Ammon's horn (tissue), 1 donor: ENCODE measurements at regions not wholly inside any gene's neighbourhood (a gene's known extent, or its start where the extent isn't known, plus 50 kb on each side); places are given as distances from the start of the nearest gene placed in this dataset.

Source experiments
- DNase-seq: peaks from one replicate; pipeline ENCODE4 v3.0.0-alpha.2; 2016; ENCODE audit warnings: low spot score

GRCh38 chr11:80846442-80846841, 1405.6 kb upstream of the TENM4 start:
- peak; percentile 16 for DNase-seq

- no peak for DNase-seq
Observed at GRCh38 chr11:80844110-80844819, 1403.4 kb upstream of the TENM4 start.

GRCh38 chr11:80843266-80843974, 1402.6 kb upstream of the TENM4 start:
- no peak for DNase-seq

DNA sequence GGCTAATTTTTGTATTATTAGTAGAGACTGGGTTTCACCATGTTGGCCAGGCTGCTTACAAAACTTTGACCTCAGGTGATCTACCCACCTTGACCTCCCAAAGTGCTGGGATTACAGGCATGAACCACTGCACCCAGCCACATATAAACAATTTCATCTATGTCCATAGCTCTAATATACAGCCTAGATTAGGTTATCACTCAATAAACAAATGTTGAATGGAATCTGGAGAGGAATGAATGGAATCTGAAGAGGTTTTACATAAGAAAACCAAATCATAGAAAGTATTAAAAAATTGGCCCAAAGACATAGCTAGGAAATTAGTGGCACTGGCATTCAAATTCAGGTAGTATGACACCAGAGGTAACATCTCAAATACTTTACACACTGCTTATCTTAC, 1401.4 kb upstream of the TENM4 start:
- DNase-seq, result no peak

GRCh38 chr11:80841675-80842074, 1400.8 kb upstream of the TENM4 start:
- DNase-seq, result no peak

DNA sequence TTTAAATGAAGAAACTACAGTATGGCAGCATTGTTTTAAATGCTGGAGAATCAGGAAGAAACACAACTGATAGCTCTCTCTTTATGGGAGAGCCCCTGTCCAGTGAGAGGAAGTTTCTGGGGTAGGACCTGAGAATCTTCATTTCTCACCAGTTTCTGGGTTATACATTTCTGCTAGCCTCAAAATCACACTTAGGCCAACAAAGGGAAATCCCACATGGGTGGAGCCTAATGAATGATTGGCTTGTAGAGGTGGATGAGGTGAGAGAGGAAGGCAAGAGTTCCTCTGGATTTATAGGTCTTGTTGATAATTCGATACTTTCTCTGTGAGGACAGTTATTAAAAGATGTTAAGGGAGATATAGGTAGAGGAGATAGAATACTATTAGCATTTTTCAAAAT, 1397.3 kb upstream of the TENM4 start:
- no peak for DNase-seq

GRCh38 chr11:80837051-80837450, 1396.2 kb upstream of the TENM4 start:
- DNase-seq, result no peak

DNA sequence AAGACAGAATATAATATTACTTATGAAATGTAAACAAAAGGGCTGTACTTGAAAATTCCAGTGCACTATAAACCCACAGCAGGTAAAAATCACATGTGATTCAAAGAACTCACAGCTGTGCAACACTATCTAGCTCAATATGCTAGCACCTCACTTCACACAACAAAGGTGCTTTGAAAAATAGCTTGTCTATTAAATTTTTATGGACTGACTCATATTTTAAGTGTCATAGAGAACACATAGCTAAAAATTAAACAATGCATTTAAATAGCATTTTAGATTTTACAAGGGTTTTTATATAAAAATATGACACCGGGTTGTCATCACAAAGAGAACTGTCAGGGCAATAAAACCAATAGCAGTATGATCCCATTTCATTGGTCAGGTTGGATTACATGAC, 1390.5 kb upstream of the TENM4 start:
- DNase-seq, result no peak

- DNase-seq, result no peak
Observed at GRCh38 chr11:80827781-80828180, 1387.0 kb upstream of the TENM4 start.

GRCh38 chr11:80826808-80827207, 1386.0 kb upstream of the TENM4 start:
- no peak for DNase-seq

GRCh38 chr11:80822308-80822707, 1381.5 kb upstream of the TENM4 start:
- DNase-seq, result peak; percentile 22

GRCh38 chr11:80819271-80819670, 1378.4 kb upstream of the TENM4 start:
- DNase-seq, result no peak

DNA sequence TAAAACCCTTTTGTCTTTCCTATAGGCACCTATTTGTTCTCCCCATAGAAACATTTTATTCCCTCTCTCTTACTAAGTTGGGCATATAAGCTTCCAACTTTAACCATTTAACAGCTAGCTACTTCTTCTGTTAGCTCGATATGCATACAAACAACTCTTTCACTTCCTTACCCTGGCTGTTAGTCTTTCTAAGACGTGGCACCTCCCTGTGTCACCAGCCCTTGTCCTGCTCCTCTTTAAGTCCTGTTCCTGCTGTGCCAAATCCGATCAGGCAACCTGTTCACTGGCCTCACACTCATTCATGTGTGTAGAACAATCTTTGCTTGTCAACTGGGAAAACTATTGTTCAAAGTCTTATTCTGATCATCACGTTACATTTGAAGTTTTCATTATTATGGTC, 1376.1 kb upstream of the TENM4 start:
- no peak for DNase-seq

- no peak for DNase-seq
Observed at GRCh38 chr11:80816454-80816847, 1375.6 kb upstream of the TENM4 start.

- DNase-seq, result no peak
Observed at GRCh38 chr11:80815752-80816453, 1375.1 kb upstream of the TENM4 start.

DNA sequence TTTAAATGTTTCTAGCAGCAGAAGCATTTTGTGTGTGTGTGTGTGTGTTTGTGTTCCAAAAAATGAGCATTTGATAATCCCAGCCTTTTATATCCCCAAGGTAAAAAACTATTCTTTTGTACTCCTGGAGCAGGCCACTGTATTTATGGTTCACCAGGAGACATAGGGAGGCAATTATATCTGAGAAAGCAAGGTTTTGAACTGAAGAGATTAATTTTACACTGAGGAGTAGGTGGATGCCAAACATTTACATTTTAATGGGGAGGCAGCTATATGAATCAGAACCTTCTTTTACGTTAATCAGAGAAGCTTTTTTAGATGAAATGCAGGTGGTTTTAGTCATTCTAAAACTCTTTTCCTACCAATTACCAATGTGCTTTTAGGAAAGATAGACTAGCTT, 1374.0 kb upstream of the TENM4 start:
- DNase-seq, result no peak

DNA sequence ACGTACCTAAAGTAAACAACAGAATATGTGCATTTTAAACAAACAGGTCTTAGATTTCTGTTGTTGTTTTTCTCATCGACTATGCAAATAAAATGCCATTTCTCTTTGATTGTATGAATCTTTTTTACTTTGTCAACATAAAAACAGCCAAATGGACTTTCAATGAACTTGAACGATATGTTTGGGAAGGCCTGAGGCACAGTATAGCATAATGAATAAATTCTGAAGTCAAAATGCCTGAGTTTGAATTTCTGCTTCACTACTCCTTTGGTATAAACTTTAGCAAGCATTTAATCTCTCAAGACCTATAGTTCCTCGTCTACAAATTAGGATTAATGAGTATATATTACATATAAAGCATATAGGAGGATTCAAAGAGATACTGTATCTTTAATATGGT, 1369.9 kb upstream of the TENM4 start:
- no peak for DNase-seq

GRCh38 chr11:80798174-80798573, 1357.3 kb upstream of the TENM4 start:
- DNase-seq, result no peak

GRCh38 chr11:80783561-80783960, 1342.7 kb upstream of the TENM4 start:
- no peak for DNase-seq

GRCh38 chr11:80782135-80782885, 1341.5 kb upstream of the TENM4 start:
- no peak for DNase-seq

DNA sequence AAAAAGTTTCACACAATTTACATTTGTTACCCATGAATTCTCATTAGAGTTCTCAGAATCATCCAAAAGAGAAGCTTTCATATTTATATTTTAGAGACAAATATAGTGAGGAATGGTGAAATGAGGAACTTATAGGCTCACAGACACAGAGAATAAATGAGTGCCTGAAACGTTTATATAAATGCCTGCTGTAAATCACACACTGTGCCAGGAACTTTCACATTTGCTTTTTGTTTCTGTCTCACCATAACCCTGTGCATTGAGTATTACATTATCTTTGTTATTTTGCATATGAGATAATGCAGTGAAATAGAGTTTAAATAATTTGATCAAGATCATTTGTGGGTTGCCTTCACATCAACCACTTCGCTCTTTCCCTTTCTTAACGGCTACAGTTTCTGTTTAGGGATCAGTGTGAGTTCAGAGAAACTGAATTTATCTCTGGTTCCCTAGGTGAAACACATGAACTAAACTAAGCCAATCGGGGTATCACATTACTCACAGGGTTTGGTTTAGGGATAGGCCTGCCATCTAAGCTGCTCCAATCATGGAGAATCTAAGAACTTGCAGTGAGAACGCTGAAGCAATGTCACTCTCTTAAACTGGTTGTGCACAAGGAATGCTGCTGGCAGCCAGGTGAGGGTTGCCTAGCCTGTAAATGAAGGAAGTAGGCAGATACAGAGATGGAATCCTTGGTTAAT, 1339.2 kb upstream of the TENM4 start:
- no peak for DNase-seq

GRCh38 chr11:80778941-80779340, 1338.1 kb upstream of the TENM4 start:
- DNase-seq, result no peak
